ENCODE measurements at regions not wholly inside any gene's neighbourhood (a gene's known extent, or its start where the extent isn't known, plus 50 kb on each side); places are given as distances from the start of the nearest gene placed in this dataset.

DNA sequence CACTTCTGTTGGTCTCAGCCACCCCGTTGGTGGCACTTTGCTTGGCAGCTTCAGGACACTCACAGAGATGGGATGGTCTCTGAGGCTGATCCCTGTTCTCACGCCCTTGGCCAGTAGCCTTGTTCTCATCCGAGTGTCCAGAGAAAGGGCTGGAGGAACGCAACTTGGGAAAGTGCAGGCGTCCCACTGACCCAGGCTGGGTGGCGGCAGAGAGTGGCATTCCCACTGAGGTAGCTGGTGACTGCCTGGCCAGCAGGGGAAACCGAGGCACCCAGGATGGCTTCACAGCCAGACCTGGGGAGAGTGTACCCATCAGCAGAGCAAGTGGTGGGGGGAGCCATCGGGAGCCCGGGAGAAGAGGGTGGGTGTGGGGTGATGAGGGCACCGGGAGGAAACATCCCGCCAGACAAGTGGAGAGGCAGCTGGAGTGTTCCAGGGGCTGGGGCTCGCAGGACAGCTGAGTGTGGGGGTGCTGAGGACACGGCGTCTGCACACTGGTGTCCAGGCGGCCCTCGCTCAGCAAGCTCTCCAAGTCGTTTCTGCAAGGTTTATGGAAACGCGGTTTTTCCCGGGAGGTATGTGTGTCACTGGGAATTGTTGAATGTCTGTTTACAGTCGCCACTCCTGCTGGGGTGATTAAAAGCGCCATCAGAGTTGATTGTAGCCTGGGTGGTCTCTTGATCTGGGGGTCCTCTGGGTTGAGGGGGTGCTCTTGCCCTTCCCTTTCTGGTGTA is 97.8 kb downstream of the SIK1 start:
- H3K9me3 Mint-ChIP-seq = peaks cover 2% of the 10 kb centered on the region
- H3K36me3 Mint-ChIP-seq (ENCODE audit: low read depth) = no peaks in the 10 kb centered on the region
- peaks cover 19% of the 10 kb centered on the region for H3K27me3 Mint-ChIP-seq (ENCODE audit: low read depth)
- H3K4me1 Mint-ChIP-seq = peaks cover 54% of the 10 kb centered on the region
- TF ChIP-seq, protein P1, sequence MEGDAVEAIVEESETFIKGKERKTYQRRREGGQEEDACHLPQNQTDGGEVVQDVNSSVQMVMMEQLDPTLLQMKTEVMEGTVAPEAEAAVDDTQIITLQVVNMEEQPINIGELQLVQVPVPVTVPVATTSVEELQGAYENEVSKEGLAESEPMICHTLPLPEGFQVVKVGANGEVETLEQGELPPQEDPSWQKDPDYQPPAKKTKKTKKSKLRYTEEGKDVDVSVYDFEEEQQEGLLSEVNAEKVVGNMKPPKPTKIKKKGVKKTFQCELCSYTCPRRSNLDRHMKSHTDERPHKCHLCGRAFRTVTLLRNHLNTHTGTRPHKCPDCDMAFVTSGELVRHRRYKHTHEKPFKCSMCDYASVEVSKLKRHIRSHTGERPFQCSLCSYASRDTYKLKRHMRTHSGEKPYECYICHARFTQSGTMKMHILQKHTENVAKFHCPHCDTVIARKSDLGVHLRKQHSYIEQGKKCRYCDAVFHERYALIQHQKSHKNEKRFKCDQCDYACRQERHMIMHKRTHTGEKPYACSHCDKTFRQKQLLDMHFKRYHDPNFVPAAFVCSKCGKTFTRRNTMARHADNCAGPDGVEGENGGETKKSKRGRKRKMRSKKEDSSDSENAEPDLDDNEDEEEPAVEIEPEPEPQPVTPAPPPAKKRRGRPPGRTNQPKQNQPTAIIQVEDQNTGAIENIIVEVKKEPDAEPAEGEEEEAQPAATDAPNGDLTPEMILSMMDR (IDR thresholded peaks at IDR 0.05; ENCODE audit: unreplicated experiment in 3 of 3) = no peak
- no peak overlapping the region for H3K4me3 Mint-ChIP-seq
- no peak overlapping the region for H3K27ac Mint-ChIP-seq

DNA sequence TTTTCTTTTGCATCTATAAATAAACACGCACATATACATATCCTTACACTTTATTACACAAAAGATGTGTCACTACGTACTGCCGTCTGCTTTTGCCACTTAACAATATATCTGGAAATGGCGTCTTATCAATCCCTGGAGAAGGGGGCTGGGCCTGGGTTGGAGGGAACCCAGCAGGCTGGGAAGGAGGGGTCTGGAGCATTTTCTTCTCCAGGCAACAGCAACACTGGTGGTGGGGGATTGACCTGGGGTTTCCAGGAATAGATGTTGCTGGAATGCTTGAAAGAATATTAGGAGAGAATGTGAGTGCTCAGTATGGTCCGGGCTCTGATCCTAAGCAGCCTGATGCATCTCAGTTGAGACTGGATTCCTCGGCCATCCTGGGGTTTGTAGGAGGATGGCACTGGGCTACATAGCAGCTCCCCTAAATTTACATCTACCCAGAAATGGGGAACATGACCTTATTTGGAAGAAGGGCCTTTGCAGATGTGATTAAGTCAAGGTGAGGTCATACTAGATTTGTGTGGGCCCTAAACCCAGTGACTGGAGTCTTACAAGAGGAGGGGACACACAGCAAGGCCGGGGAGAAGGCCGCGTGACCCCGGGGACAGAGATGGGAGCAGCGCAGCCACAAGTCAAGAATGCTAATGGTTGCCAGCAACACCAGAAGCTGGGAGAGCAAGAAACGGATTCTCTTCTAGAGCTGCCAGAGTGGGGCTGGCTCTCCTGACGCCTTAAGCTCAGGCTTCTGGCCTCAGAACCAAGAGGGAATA is 98.6 kb downstream of the SIK1 start:
- Mint-ChIP-seq H3K27ac (peak overlapping the region; percentile 18 to 77 (median 43)), H3K4me3 (peak overlapping the region in 1 of 3 experiments; percentile 1), H3K4me1 (peaks cover 48% of the 10 kb centered on the region), H3K36me3 (ENCODE audit: low read depth) (no peaks in the 10 kb centered on the region), H3K9me3 (peaks cover 2% of the 10 kb centered on the region), H3K27me3 (ENCODE audit: low read depth) (peaks cover 13% of the 10 kb centered on the region)
- TF ChIP-seq, protein P1 (IDR thresholded peaks at IDR 0.05; ENCODE audit: unreplicated experiment in 3 of 3) = no peak

DNA sequence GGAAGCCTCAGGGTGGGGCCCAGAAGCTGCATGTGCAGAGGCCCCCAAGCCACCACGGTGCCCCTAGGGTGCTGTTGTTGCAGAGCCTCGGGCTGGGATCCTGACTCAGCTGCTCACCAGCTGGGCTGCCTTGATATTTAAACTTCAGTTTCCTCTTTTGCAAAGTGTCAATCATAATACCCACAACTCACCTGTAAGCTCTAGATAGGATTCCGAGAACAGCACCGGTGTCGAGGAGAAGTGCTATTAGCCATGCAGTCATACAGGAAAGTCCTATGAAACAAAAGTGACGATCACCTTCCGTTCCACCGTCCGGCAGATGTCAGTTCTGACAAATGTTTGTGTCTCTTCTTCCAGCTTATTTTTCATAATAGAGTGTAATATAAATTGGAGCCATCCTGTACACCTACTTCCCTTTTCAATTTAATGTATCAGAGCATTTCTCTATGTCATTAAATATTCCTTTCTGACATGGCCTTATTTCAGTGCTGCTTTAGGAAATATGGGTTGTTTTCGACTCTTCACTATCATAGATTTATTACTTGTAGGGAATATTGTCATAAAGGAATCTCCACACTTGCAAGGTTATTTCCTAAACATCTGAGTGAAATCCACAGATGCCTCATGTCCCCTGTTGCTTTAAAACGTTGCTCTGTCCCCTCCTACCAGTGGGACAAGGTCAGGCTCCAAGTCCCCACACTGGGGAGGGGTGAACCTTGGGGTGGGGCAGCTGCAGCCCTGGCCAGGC is 100.8 kb downstream of the SIK1 start:
- TF ChIP-seq, protein P1 (IDR thresholded peaks at IDR 0.05; ENCODE audit: unreplicated experiment in 3 of 3) = no peak
- Mint-ChIP-seq H3K4me3 (no peak overlapping the region), H3K36me3 (ENCODE audit: low read depth) (no peaks in the 10 kb centered on the region), H3K4me1 (peaks cover 37% of the 10 kb centered on the region), H3K27me3 (ENCODE audit: low read depth) (peaks cover 7% of the 10 kb centered on the region), H3K27ac (peak overlapping the region in 2 of 3 experiments; percentile 21 to 78), H3K9me3 (peaks cover 2% of the 10 kb centered on the region)

DNA sequence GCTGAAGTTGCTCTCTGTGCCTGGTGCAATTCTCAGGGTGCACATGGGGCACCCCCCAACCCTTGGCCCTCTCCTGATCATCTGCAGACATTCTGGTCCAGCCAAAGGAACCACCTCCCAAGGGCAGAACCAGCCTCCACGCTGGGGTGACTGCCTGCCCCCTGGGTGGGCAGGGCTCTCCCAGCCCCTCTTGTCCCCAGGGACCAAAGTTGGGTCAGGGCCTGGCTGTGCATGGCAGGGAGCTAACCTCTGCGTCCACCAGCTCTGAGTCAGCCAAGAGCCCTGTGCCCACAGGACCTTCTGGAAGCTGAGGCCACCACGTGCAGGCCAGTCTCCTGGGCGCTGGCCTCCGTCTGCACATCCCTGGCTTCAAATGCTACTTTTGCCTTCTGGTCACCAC is 101.9 kb downstream of the SIK1 start:
- Mint-ChIP-seq H3K4me3 (no peak overlapping the region), H3K36me3 (ENCODE audit: low read depth) (no peaks in the 10 kb centered on the region), H3K27ac (no peak overlapping the region), H3K9me3 (peaks cover 2% of the 10 kb centered on the region), H3K4me1 (peaks cover 38% of the 10 kb centered on the region), H3K27me3 (ENCODE audit: low read depth) (peaks cover 7% of the 10 kb centered on the region)
- TF ChIP-seq, protein P1 (IDR thresholded peaks at IDR 0.05; ENCODE audit: unreplicated experiment in 3 of 3) = no peak

DNA sequence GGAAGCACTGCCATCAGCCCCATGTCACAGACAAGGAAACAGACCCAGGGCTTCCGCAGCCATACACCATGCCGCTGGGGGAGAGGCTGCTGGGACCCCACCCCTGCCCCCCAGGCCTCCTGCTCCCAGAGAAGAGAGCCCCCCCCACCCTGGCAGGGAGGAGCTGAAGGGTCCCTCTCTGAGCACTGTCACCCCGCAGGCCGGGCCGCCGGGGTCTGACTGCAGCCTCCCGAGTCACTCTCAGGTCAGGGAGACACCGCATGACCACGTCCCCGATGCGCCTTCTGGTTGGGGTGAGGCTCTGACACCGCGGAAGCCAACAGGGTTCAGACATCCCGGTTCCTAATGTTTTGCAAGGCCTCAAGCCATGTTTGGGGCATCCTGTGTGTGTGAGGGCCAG is 102.3 kb downstream of the SIK1 start:
- H3K4me3 Mint-ChIP-seq = no peak overlapping the region
- H3K27ac Mint-ChIP-seq = no peak overlapping the region
- H3K27me3 Mint-ChIP-seq (ENCODE audit: low read depth) = peaks cover 7% of the 10 kb centered on the region
- TF ChIP-seq, protein P1 (IDR thresholded peaks at IDR 0.05; ENCODE audit: unreplicated experiment in 3 of 3) = no peak
- peaks cover 41% of the 10 kb centered on the region for H3K4me1 Mint-ChIP-seq
- no peaks in the 10 kb centered on the region for H3K36me3 Mint-ChIP-seq (ENCODE audit: low read depth)
- peaks cover 5% of the 10 kb centered on the region for H3K9me3 Mint-ChIP-seq
